SK-N-SH (cell line): ENCODE measurements at regions not wholly inside any gene's neighbourhood (a gene's known extent, or its start where the extent isn't known, plus 50 kb on each side); places are given as distances from the start of the nearest gene placed in this dataset.

Experiments
- CTCF ChIA-PET: fragments of 300-600, 350-600 bp; formaldehyde crosslinking; extraction: SDS; loops from one replicate; lab custom pipeline; 2021; lab: Yijun Ruan, JAX
- POLR2A ChIA-PET: fragments of 350-600 bp; sonication (Branson Sonifier 250); formaldehyde crosslinking; extraction: SDS; loops from one replicate; lab custom pipeline; 2020; ENCODE audit warnings: antibody characterized with exemption, inconsistent platforms; lab: Yijun Ruan, JAX
- DNase-seq: peaks from one replicate; pipeline ENCODE4 v3.0.0; 2012
- H2AFZ ChIP-seq: fragments of 200-600 bp; sonication (generic); 2 replicates; pipeline ENCODE4 v1.8.1; 2016; ENCODE audit warnings: antibody characterized with exemption, mild to moderate bottlenecking, low read depth
- H3F3A ChIP-seq: fragments of 200-600 bp; sonication (generic); replicated peaks from 2 replicates; pipeline ENCODE3; 2016; ENCODE audit warnings: antibody characterized with exemption, mild to moderate bottlenecking; ENCODE audit not compliant: insufficient read depth
- H3K27ac ChIP-seq, 2 experiments: fragments of 200-500 bp in 1 of 2; fragments of 200-600 bp in 1 of 2; sonication (Bioruptor generic) in 1 of 2; sonication (generic), shearing (Covaris generic) in 1 of 2; 2 replicates each; pipeline versions ENCODE4 v1.5.1 to v1.6.1; 2014 to 2016; ENCODE audit warnings: low read depth in 2 of 2, inconsistent platforms in 1 of 2, low read length in 1 of 2, mild to moderate bottlenecking in 1 of 2, mixed read lengths in 1 of 2
- H3K27me3 ChIP-seq: fragments of 200-600 bp; sonication (generic), shearing (Covaris generic); 2 replicates; pipeline ENCODE4 v1.6.1; 2016; ENCODE audit warnings: mixed run types; ENCODE audit not compliant: insufficient read depth
- H3K36me3 ChIP-seq, 2 experiments: fragments of 200-500 bp in 1 of 2; fragments of 200-600 bp in 1 of 2; sonication (Bioruptor generic) in 1 of 2; sonication (generic) in 1 of 2; replicated peaks in 1 of 2; 2 replicates each; pipeline versions ENCODE3 to v1.5.1; 2014 to 2016; ENCODE audit warnings: low read length in 1 of 2, mild to moderate bottlenecking in 1 of 2; ENCODE audit not compliant: insufficient read depth in 2 of 2, control insufficient read depth in 1 of 2
- H3K4me1 ChIP-seq, 2 experiments: fragments of 200-500 bp in 1 of 2; fragments of 200-600 bp in 1 of 2; sonication (Bioruptor generic) in 1 of 2; sonication (generic), shearing (Covaris generic) in 1 of 2; 2 replicates each; pipeline versions ENCODE4 v1.5.1 to v1.6.1; 2014 to 2016; ENCODE audit warnings: low read depth in 1 of 2, low read length in 1 of 2, mixed run types in 1 of 2; ENCODE audit not compliant: insufficient read depth in 2 of 2, control insufficient read depth in 1 of 2
- H3K4me2 ChIP-seq: fragments of 200-600 bp; sonication (generic), shearing (Covaris generic); 2 replicates; pipeline ENCODE4 v1.6.1; 2017; ENCODE audit warnings: mixed run types
- H3K4me3 ChIP-seq, 2 experiments: fragments of 200-500 bp in 1 of 2; fragments of 200-600 bp in 1 of 2; sonication (Bioruptor generic) in 1 of 2; sonication (generic), shearing (Covaris generic) in 1 of 2; 2 replicates each; pipeline versions ENCODE4 v1.5.1 to v1.8.1; 2014 to 2016; ENCODE audit warnings: low read depth in 2 of 2, inconsistent platforms in 1 of 2, low read length in 1 of 2, mild to moderate bottlenecking in 1 of 2, mixed read lengths in 1 of 2, moderate library complexity in 1 of 2
- H3K79me2 ChIP-seq: fragments of 200-600 bp; sonication (generic); 2 replicates; pipeline ENCODE4 v1.8.1; 2017; ENCODE audit warnings: mild to moderate bottlenecking; ENCODE audit not compliant: insufficient read depth
- H3K9ac ChIP-seq: fragments of 200-600 bp; sonication (generic); 2 replicates; pipeline ENCODE4 v1.6.1; 2017; ENCODE audit warnings: mixed run types
- H3K9me2 ChIP-seq: fragments of 200-600 bp; sonication (generic); 2 replicates; pipeline ENCODE4 v1.6.1; 2017; ENCODE audit warnings: mixed run types
- H3K9me3 ChIP-seq: fragments of 200-600 bp; sonication (generic); 2 replicates; pipeline ENCODE4 v1.6.1; 2017; ENCODE audit warnings: mixed run types, mild to moderate bottlenecking, moderate library complexity
- H4K20me1 ChIP-seq: fragments of 200-600 bp; sonication (generic); 2 replicates; pipeline ENCODE4 v1.6.1; 2017; ENCODE audit warnings: mild to moderate bottlenecking, mixed run types; ENCODE audit not compliant: insufficient read depth
- CHD2 ChIP-seq: fragments of 150-350 bp; IDR thresholded peaks from 2 replicates; pipeline ENCODE4 v1.6.1; 2018; ENCODE audit warnings: low read length; ENCODE audit not compliant: partially characterized antibody
- ELF1 ChIP-seq: IDR thresholded peaks from 2 replicates; pipeline ENCODE4 v1.4.0; 2012
- EP300 ChIP-seq, 2 experiments: IDR thresholded peaks; 2 replicates each; pipeline versions ENCODE4 v1.4.0 to v1.6.1; 2012; ENCODE audit warnings: borderline replicate concordance in 1 of 2, low read depth in 1 of 2, low read length in 1 of 2
- EZH2phosphoT487 ChIP-seq: fragments of 200-600 bp; sonication (generic); IDR thresholded peaks from 2 replicates; pipeline ENCODE4 v1.6.1; 2017; ENCODE audit warnings: low read depth, mixed run types, mild to moderate bottlenecking, antibody characterized with exemption, moderate library complexity, borderline replicate concordance
- FOSL2 ChIP-seq: IDR thresholded peaks from 2 replicates; pipeline ENCODE4 v1.4.0; 2012; ENCODE audit warnings: low read depth, mild to moderate bottlenecking, moderate library complexity, borderline replicate concordance
- FOXJ3 ChIP-seq: sonication (generic); formaldehyde crosslinking; IDR thresholded peaks from 2 replicates; pipeline ENCODE4 v1.5.1; 2020; ENCODE audit warnings: mild to moderate bottlenecking, missing genetic modification reagents
- FOXM1 ChIP-seq: IDR thresholded peaks from 2 replicates; pipeline ENCODE4 v1.4.0; 2012; ENCODE audit warnings: low read depth, mild to moderate bottlenecking
- IRF3 ChIP-seq: fragments of 150-350 bp; IDR thresholded peaks from 2 replicates; pipeline ENCODE4 v1.6.1; 2016; ENCODE audit warnings: mild to moderate bottlenecking, low read depth, low read length
- NFIC ChIP-seq: IDR thresholded peaks from 2 replicates; pipeline ENCODE4 v1.4.0; 2012; ENCODE audit warnings: borderline replicate concordance
- NRF1 ChIP-seq: IDR thresholded peaks from 2 replicates; pipeline ENCODE4 v1.6.1; 2012; ENCODE audit warnings: low read depth, mild to moderate bottlenecking, low read length
- REST ChIP-seq: IDR thresholded peaks from 2 replicates; pipeline ENCODE4 v1.6.1; 2012; ENCODE audit warnings: mild to moderate bottlenecking, low read depth, low read length, moderate library complexity
- RXRA ChIP-seq: IDR thresholded peaks from 2 replicates; pipeline ENCODE4 v1.4.0; 2012; ENCODE audit warnings: low read depth, mild to moderate bottlenecking, borderline replicate concordance
- SIN3A ChIP-seq: IDR thresholded peaks from 2 replicates; pipeline ENCODE4 v1.6.1; 2012; ENCODE audit warnings: low read depth, mild to moderate bottlenecking, low read length, moderate library complexity, borderline replicate concordance
- TAF1 ChIP-seq: IDR thresholded peaks from 2 replicates; pipeline ENCODE4 v1.6.1; 2012; ENCODE audit warnings: low read depth, mild to moderate bottlenecking, low read length, moderate library complexity, borderline replicate concordance
- TCF12 ChIP-seq: IDR thresholded peaks from 2 replicates; pipeline ENCODE4 v1.4.0; 2012
- TEAD4 ChIP-seq: IDR thresholded peaks from 2 replicates; pipeline ENCODE4 v1.4.0; 2012; ENCODE audit warnings: mild to moderate bottlenecking, borderline replicate concordance; ENCODE audit not compliant: insufficient read depth
- YY1 ChIP-seq: IDR thresholded peaks from 2 replicates; pipeline ENCODE4 v1.4.0; 2012; ENCODE audit warnings: low read depth, mild to moderate bottlenecking
- WGBS: methylation state at CpG from one replicate; pipeline ENCODE4 v1.1.6; 2017; ENCODE audit warnings: low lambda C conversion rate; 5-methylcytosine and 5-hydroxymethylcytosine counted together
- TF ChIP-seq, protein P1 (sequence below): IDR thresholded peaks from 2 replicates; pipeline ENCODE4 v1.4.0; 2012; ENCODE audit warnings: low read depth, borderline replicate concordance
- TF ChIP-seq, protein P2 (sequence below): IDR thresholded peaks from 2 replicates; pipeline ENCODE4 v1.4.0; 2012; ENCODE audit warnings: low read depth
- TF ChIP-seq, protein P3 (sequence below): fragments of 150-350 bp; IDR thresholded peaks from 2 replicates; pipeline ENCODE4 v1.6.1; 2017; ENCODE audit warnings: antibody characterized with exemption, low read length, low read depth, borderline replicate concordance

GRCh38 chr1:194268839-194269238 is 1082.4 kb upstream of the B3GALT2 start (continued):
- TF ChIP-seq, protein P1, sequence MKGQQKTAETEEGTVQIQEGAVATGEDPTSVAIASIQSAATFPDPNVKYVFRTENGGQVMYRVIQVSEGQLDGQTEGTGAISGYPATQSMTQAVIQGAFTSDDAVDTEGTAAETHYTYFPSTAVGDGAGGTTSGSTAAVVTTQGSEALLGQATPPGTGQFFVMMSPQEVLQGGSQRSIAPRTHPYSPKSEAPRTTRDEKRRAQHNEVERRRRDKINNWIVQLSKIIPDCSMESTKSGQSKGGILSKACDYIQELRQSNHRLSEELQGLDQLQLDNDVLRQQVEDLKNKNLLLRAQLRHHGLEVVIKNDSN = no peak
- TF ChIP-seq YY1 = no peak
- no peak for TF ChIP-seq SIN3A
- no peak for TF ChIP-seq CHD2
- TF ChIP-seq, protein P2, sequence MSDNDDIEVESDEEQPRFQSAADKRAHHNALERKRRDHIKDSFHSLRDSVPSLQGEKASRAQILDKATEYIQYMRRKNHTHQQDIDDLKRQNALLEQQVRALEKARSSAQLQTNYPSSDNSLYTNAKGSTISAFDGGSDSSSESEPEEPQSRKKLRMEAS = no peak
- no peak for TF ChIP-seq FOXJ3 (CRISPR knock-in tag)
- no peak for TF ChIP-seq REST
- no peak for TF ChIP-seq ELF1

DNA sequence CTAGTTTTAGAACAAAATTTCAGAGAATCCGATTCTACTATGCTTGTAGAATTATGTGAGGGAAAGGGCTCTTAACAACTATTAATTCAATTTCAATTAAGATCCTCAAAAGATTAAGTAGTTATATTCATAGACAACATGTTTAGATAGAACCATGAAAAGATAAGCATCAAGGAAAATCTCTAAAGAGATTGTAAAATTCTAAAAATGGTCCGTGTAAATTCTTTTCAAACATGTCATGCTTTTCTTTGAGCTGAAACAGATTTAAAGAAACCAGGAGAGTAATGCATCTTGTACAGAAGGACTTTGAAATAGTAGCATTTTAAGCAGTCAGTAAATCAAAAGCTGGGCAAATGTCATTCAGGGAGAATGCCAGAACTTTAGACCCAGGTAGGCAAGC is 1080.6 kb upstream of the B3GALT2 start:
- 14% methylated on average over 2 of the region's 2 CpGs for WGBS
- no peak overlapping the region for H3K4me3 ChIP-seq
- CTCF ChIA-PET = no interaction called here
- no peaks in the 10 kb centered on the region for H4K20me1 ChIP-seq
- H3K9me2 ChIP-seq = no peaks in the 10 kb centered on the region
- H3K9me3 ChIP-seq = no peaks in the 10 kb centered on the region
- no peaks in the 10 kb centered on the region for H3K79me2 ChIP-seq
- 0 out of 2 replicates have a peak overlapping the region, but pooled peaks have one; percentile 31 for H2AFZ ChIP-seq
- no peaks in the 10 kb centered on the region for H3K27me3 ChIP-seq
- H3K4me1 ChIP-seq = no peaks in the 10 kb centered on the region
- no peak overlapping the region for H3K4me2 ChIP-seq
- no peak overlapping the region for H3K27ac ChIP-seq
- DNase-seq = no peak
- no peaks in the 10 kb centered on the region for H3K36me3 ChIP-seq
- TF ChIP-seq CHD2 (no peak), IRF3 (no peak), TCF12 (no peak), FOXM1 (no peak), TEAD4 (no peak), EP300 (IDR thresholded peaks at IDR 0.05; ENCODE audit: borderline replicate concordance in 1 of 2, low read depth in 1 of 2, low read length in 1 of 2) (no peak), RXRA (no peak), FOSL2 (no peak), NFIC (no peak), NRF1 (no peak), TAF1 (no peak), REST (no peak), EZH2phosphoT487 (no peak)
- TF ChIP-seq, protein P3, sequence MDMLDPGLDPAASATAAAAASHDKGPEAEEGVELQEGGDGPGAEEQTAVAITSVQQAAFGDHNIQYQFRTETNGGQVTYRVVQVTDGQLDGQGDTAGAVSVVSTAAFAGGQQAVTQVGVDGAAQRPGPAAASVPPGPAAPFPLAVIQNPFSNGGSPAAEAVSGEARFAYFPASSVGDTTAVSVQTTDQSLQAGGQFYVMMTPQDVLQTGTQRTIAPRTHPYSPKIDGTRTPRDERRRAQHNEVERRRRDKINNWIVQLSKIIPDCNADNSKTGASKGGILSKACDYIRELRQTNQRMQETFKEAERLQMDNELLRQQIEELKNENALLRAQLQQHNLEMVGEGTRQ = no peak
- TF ChIP-seq, all 33 proteins: peak for 0
- no peaks in the 10 kb centered on the region for H3F3A ChIP-seq
- POLR2A ChIA-PET = no interaction called here
- H3K9ac ChIP-seq = no peak overlapping the region
